ENCODE measurements at regions not wholly inside any gene's neighbourhood (a gene's known extent, or its start where the extent isn't known, plus 50 kb on each side); places are given as distances from the start of the nearest gene placed in this dataset.

DNA sequence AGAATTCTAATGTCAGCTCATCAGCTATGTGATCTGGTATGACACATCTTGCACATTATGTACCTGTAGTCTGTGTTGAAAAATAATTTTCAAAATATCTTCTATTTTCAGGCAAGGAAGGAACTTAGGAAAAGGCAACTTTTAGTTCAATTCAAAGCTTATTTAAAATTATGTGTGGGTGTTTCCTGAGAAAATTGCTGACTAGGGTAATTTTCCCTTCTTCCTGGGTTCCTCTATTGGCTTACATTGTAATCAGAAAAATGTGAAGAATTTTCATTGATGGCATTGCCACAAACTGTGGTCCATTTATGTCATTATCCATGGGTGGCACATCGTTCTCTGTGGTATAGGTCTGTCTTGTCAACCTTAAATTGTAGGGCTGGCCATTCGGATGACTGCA, 328.7 kb upstream of the SGCD start:
- H3K27me3 ChIP-seq (ENCODE audit: insufficient read depth, low read length), result no peaks in the 10 kb centered on the region
- no peak overlapping the region for H3K4me3 ChIP-seq (ENCODE audit: low read length)
- H3K4me1 ChIP-seq (ENCODE audit: insufficient read depth, low read length), result no peaks in the 10 kb centered on the region
- no peak overlapping the region for H2AFZ ChIP-seq (ENCODE audit: low read depth, low read length)
- H3K36me3 ChIP-seq (ENCODE audit: insufficient read depth, low read length), result no peaks in the 10 kb centered on the region
- H3K9me3 ChIP-seq (ENCODE audit: low read length), result no peaks in the 10 kb centered on the region

DNA sequence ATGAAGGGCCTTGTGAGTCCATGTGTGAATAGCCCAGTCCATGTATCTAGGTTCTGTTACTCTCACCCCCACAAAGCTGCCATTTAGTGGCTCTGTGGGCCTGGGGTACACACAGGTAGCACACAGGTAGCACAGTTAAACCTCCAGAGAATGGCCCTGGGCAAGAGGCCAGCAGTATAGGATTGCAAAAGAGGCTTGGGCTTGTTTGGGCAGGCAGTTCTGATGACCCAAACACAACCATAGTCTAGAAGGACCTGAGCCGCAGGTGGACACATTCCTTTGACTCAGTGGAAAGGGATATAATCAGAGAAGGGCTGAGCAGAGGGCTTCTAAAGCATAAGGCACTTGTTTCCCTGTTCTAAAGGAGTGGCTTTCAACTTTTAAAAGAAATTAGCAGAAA, 326.8 kb upstream of the SGCD start:
- Histone ChIP-seq H3K36me3 (ENCODE audit: insufficient read depth, low read length) (no peaks in the 10 kb centered on the region), H3K4me3 (ENCODE audit: low read length) (no peak overlapping the region), H2AFZ (ENCODE audit: low read depth, low read length) (no peak overlapping the region), H3K27me3 (ENCODE audit: insufficient read depth, low read length) (no peaks in the 10 kb centered on the region), H3K4me1 (ENCODE audit: insufficient read depth, low read length) (no peaks in the 10 kb centered on the region), H3K9me3 (ENCODE audit: low read length) (no peaks in the 10 kb centered on the region)

DNA sequence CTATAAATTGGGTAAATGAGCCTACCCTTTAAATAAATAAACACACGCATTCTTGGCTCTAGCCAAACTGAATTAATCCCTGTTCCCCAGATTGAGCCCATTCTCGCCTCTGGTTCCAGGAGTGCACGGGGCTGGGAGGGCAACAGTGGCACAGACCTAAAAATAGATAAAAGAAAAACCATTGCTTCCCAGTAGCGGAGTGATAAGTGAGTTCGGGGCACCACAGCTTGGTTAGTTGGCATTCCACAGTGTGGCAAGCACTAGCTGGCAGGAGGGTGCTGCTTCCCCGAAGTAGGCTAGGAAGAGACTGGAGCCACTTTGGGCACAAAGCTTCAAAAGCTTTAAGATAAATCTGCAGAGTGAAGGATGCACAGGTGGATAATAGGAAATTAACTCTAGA, 322.2 kb upstream of the SGCD start:
- no peaks in the 10 kb centered on the region for H3K36me3 ChIP-seq (ENCODE audit: insufficient read depth, low read length)
- no peak overlapping the region for H3K4me3 ChIP-seq (ENCODE audit: low read length)
- no peaks in the 10 kb centered on the region for H3K4me1 ChIP-seq (ENCODE audit: insufficient read depth, low read length)
- H3K9me3 ChIP-seq (ENCODE audit: low read length), result no peaks in the 10 kb centered on the region
- H3K27me3 ChIP-seq (ENCODE audit: insufficient read depth, low read length), result peaks cover 3% of the 10 kb centered on the region
- H2AFZ ChIP-seq (ENCODE audit: low read depth, low read length), result no peak overlapping the region

DNA sequence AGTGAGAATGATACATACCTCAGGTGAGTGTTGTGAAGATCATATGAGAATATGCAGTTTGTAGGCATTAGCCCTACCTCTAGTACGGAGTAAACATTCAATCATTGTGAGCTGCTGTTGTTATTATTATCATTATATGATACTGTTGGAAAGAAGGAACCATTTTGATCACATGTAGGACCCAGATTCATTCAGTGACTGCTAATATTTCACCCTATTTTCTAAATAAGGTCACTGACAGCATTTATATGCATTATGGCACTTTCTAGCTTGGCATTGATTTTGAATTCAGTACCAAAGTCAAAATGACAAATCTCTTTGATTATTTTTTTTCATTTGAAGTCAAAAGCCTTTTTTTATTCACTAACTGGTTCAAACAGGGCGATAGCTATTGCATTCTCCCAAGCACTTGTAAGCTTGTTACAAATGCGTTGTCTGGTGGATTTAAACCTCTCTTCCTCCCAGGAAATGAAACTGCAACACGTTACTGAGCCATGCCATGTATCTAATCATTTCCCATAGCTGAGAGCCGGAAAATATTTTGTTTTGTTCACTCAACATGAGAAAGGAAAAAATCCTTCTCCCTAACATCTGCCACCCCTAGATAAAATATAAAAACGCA, 320.8 kb upstream of the SGCD start:
- H2AFZ ChIP-seq (ENCODE audit: low read depth, low read length), result no peak overlapping the region
- no peaks in the 10 kb centered on the region for H3K36me3 ChIP-seq (ENCODE audit: insufficient read depth, low read length)
- H3K9me3 ChIP-seq (ENCODE audit: low read length), result no peaks in the 10 kb centered on the region
- H3K4me1 ChIP-seq (ENCODE audit: insufficient read depth, low read length), result no peaks in the 10 kb centered on the region
- no peak overlapping the region for H3K4me3 ChIP-seq (ENCODE audit: low read length)
- peaks cover 3% of the 10 kb centered on the region for H3K27me3 ChIP-seq (ENCODE audit: insufficient read depth, low read length)

DNA sequence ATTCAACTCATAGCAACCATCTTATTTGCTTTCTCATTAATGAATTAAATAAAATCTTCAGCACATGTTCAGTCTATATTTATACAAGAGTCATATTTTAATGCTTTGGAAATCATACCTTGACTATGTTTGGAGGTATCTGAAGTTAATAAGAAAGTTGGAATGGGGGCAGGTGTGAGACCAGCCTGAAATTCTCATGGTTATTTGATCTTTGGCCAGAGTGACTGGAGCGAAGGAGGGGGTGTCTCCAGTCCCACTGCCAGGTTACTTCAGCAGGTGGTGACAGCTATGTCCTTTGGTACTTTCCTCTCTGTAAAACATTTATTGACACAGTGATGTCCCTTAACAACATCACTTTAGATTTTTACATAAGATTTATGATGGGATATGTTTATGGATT, 318.1 kb upstream of the SGCD start:
- Histone ChIP-seq H3K9me3 (ENCODE audit: low read length) (no peaks in the 10 kb centered on the region), H3K27me3 (ENCODE audit: insufficient read depth, low read length) (peaks cover 3% of the 10 kb centered on the region), H3K4me1 (ENCODE audit: insufficient read depth, low read length) (no peaks in the 10 kb centered on the region), H2AFZ (ENCODE audit: low read depth, low read length) (no peak overlapping the region), H3K4me3 (ENCODE audit: low read length) (no peak overlapping the region), H3K36me3 (ENCODE audit: insufficient read depth, low read length) (no peaks in the 10 kb centered on the region)

DNA sequence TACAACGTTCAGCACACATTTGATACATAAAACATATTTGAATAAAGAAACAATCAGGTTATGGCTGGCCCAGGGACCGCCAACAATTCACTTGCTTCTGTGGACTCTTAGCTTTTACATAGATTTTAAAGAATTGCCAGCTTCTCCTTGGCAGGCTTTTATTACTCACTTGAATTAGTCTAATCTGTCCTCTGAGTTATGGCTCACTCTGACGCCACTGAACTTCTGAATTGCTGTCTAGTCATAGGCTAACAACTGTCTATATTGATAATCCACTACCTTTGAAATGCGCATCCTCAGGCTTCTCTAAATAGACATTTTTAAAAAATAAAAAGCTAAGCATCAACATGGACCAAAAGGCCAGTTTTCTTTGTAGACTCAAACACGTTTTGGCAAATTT, 317.4 kb upstream of the SGCD start:
- Histone ChIP-seq H3K9me3 (ENCODE audit: low read length) (no peaks in the 10 kb centered on the region), H3K4me1 (ENCODE audit: insufficient read depth, low read length) (no peaks in the 10 kb centered on the region), H2AFZ (ENCODE audit: low read depth, low read length) (no peak overlapping the region), H3K4me3 (ENCODE audit: low read length) (no peak overlapping the region), H3K27me3 (ENCODE audit: insufficient read depth, low read length) (peaks cover 3% of the 10 kb centered on the region), H3K36me3 (ENCODE audit: insufficient read depth, low read length) (no peaks in the 10 kb centered on the region)

DNA sequence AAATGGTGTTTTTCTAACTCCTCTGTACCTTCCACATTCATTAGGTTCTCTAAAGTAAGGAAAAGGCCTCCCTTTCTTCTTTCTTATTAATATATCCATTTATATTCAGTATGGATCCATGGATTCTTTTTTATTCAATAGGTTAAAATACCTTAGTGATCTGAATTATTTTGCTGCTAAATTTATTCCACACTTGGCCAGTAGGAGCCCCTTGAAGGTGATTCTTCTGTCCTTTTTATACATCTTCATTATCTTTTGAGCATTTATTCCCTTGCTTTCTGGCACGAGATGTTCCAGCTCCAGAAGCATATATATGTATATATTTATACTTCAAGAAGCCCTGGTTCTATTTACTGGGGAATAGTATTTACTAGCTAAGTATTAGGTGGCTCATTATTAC, 311.8 kb upstream of the SGCD start:
- H3K9me3 ChIP-seq (ENCODE audit: low read length), result no peaks in the 10 kb centered on the region
- H3K4me1 ChIP-seq (ENCODE audit: insufficient read depth, low read length), result no peaks in the 10 kb centered on the region
- no peak overlapping the region for H3K4me3 ChIP-seq (ENCODE audit: low read length)
- H3K36me3 ChIP-seq (ENCODE audit: insufficient read depth, low read length), result no peaks in the 10 kb centered on the region
- no peak overlapping the region for H2AFZ ChIP-seq (ENCODE audit: low read depth, low read length)
- H3K27me3 ChIP-seq (ENCODE audit: insufficient read depth, low read length), result no peaks in the 10 kb centered on the region

DNA sequence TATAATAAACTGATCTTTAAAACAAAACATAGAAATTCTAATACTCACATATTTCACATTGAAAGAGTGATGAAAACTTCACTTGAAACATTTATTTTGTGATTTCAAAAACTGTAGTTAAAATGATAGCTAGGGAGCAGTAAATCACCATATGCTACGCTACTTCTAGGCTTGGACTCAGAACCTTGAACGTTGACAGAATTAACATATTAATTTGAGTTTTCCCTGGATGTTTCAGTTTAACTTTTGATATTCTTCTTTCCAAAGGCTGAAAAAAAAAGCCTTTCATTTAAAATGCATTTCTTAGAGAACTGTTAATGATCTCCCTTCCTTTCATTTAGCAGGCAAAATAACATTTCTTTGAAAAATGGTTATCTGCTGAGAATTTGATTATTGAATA, 307.8 kb upstream of the SGCD start:
- Histone ChIP-seq H3K36me3 (ENCODE audit: insufficient read depth, low read length) (no peaks in the 10 kb centered on the region), H3K9me3 (ENCODE audit: low read length) (no peaks in the 10 kb centered on the region), H3K4me1 (ENCODE audit: insufficient read depth, low read length) (no peaks in the 10 kb centered on the region), H2AFZ (ENCODE audit: low read depth, low read length) (no peak overlapping the region), H3K27me3 (ENCODE audit: insufficient read depth, low read length) (no peaks in the 10 kb centered on the region), H3K4me3 (ENCODE audit: low read length) (no peak overlapping the region)

DNA sequence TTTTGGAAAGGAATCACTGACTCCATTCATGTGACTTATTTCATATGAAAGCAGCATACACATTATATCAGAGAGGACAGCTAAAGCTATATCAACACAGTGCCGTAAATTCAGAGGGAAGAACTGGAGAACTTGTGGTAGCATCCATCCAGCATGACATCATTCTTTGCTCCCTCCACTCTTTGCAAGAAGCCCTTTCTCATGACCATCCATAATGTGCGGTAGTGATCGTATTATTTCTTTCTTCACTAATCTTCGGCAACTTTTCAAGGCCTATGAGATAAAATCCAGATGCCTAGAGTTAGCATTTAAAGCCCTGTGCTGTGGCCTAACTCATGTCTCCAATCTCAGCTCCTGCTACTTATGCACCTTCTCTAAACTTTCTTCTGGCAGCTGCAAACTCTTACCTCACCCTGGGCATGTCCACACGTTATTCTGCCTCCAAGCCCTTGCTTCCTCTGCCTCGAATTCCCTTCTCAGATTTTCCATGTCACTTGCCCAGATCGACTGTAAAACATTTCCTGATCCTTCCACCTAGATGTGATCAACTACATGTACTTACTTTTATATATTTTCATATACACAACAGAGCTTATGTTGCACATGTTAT, 307.3 kb upstream of the SGCD start:
- no peaks in the 10 kb centered on the region for H3K27me3 ChIP-seq (ENCODE audit: insufficient read depth, low read length)
- no peaks in the 10 kb centered on the region for H3K4me1 ChIP-seq (ENCODE audit: insufficient read depth, low read length)
- H3K9me3 ChIP-seq (ENCODE audit: low read length), result no peaks in the 10 kb centered on the region
- H2AFZ ChIP-seq (ENCODE audit: low read depth, low read length), result no peak overlapping the region
- no peaks in the 10 kb centered on the region for H3K36me3 ChIP-seq (ENCODE audit: insufficient read depth, low read length)
- no peak overlapping the region for H3K4me3 ChIP-seq (ENCODE audit: low read length)

DNA sequence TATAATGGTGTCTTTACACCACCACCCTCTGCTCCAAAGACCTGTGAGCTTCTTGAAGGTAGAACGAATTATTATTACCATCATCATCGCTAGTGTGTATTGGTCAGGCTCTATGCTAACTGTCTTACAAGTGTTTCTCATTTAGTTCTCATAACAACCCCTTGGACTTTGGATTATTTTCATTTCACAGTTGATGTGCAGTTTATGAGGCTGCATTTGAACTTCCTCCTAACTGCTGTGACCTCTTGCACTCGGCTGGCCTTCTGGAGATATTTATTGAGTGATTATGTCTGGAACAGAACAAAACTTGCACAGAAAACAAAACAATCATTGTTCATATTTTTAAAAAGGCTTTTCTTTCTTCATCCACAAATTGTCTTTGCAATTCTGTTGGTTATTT, 306.3 kb upstream of the SGCD start:
- Histone ChIP-seq H3K27me3 (ENCODE audit: insufficient read depth, low read length) (no peaks in the 10 kb centered on the region), H2AFZ (ENCODE audit: low read depth, low read length) (no peak overlapping the region), H3K4me3 (ENCODE audit: low read length) (no peak overlapping the region), H3K9me3 (ENCODE audit: low read length) (no peaks in the 10 kb centered on the region), H3K36me3 (ENCODE audit: insufficient read depth, low read length) (no peaks in the 10 kb centered on the region), H3K4me1 (ENCODE audit: insufficient read depth, low read length) (no peaks in the 10 kb centered on the region)

DNA sequence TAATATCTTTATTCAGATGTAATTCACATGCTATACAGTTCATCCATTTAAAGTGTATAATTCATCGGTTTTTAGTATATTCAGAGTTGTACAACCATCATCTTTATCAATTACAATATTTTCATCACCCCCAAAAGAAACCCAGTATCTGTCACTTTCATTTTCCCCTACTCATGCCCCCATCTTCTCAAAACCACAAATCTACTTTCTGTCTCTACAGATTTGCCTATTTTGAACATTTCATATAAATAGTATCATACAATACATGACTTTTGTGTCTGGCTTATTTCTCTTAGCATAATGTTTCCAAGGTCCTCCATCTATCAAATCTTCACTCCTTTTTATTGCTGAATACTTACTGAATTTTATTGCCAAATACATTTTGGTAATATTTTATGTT, 305.1 kb upstream of the SGCD start:
- H3K36me3 ChIP-seq (ENCODE audit: insufficient read depth, low read length), result no peaks in the 10 kb centered on the region
- no peaks in the 10 kb centered on the region for H3K4me1 ChIP-seq (ENCODE audit: insufficient read depth, low read length)
- no peaks in the 10 kb centered on the region for H3K27me3 ChIP-seq (ENCODE audit: insufficient read depth, low read length)
- H3K4me3 ChIP-seq (ENCODE audit: low read length), result no peak overlapping the region
- H2AFZ ChIP-seq (ENCODE audit: low read depth, low read length), result no peak overlapping the region
- H3K9me3 ChIP-seq (ENCODE audit: low read length), result no peaks in the 10 kb centered on the region

DNA sequence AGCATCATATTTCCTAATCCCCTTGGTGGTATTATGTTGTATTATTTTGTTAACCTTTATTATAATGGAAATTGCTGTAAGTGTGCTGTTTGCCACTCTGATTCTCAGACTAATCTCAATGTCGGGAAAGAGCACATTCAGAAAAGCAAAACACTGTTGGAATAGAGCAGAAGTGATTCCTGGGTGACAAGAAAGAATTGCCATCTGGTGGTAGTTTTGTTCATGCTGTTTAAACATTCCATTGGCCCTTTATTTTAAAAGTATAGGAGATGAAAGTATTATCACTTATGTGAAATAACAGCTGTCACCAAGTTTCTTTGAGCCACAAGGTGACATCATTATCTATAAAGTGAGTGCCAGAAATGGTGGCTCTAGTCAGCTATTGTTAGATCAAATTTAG, 301.3 kb upstream of the SGCD start:
- Histone ChIP-seq H3K4me3 (ENCODE audit: low read length) (no peak overlapping the region), H3K36me3 (ENCODE audit: insufficient read depth, low read length) (no peaks in the 10 kb centered on the region), H3K4me1 (ENCODE audit: insufficient read depth, low read length) (no peaks in the 10 kb centered on the region), H2AFZ (ENCODE audit: low read depth, low read length) (no peak overlapping the region), H3K9me3 (ENCODE audit: low read length) (no peaks in the 10 kb centered on the region), H3K27me3 (ENCODE audit: insufficient read depth, low read length) (no peaks in the 10 kb centered on the region)

DNA sequence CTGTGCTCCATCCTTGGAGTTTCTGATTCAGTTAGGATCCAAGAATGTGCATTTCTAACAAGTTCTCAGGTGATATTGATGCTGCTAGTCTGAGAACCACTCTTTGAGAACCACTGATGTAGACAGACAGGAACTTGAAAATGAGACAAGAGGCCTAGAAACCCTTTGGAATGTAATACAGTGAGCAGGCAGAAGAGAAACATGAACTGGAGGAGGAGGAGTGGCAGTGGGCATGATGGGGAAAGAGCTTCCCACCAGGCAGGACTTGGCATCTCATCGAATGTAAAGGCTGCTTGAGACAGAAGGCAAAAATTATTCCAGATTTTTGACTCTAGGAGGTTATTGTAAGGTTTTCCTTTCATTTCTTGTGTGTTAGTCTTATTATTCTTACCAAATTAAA, 295.8 kb upstream of the SGCD start:
- no peaks in the 10 kb centered on the region for H3K27me3 ChIP-seq (ENCODE audit: insufficient read depth, low read length)
- H2AFZ ChIP-seq (ENCODE audit: low read depth, low read length), result no peak overlapping the region
- H3K4me3 ChIP-seq (ENCODE audit: low read length), result no peak overlapping the region
- H3K36me3 ChIP-seq (ENCODE audit: insufficient read depth, low read length), result no peaks in the 10 kb centered on the region
- H3K4me1 ChIP-seq (ENCODE audit: insufficient read depth, low read length), result no peaks in the 10 kb centered on the region
- H3K9me3 ChIP-seq (ENCODE audit: low read length), result no peaks in the 10 kb centered on the region

DNA sequence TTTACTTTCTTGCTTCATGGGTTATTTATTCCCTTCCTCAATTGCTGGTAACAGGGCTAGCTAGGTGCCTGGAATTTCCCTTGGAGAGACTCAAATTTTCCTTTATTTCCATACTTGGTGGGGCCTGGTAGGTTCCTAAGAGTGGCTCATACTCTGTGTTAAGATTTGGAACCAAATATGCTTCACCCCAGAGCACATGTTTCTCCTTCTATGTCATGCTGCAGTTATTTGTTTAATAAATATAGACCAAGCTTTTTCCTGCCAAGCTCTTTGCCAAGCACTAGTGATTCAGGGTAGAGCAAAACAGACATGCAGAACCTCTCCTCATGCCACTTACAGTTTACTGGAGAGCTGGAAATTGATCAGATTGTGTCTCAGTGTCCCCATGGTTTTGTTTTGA, 290.3 kb upstream of the SGCD start:
- Histone ChIP-seq H3K36me3 (ENCODE audit: insufficient read depth, low read length) (no peaks in the 10 kb centered on the region), H3K4me3 (ENCODE audit: low read length) (no peak overlapping the region), H3K9me3 (ENCODE audit: low read length) (no peaks in the 10 kb centered on the region), H3K27me3 (ENCODE audit: insufficient read depth, low read length) (no peaks in the 10 kb centered on the region), H2AFZ (ENCODE audit: low read depth, low read length) (no peak overlapping the region), H3K4me1 (ENCODE audit: insufficient read depth, low read length) (no peaks in the 10 kb centered on the region)
